NCI-H82 (cell line): ENCODE measurements at regions not wholly inside any gene's neighbourhood (a gene's known extent, or its start where the extent isn't known, plus 50 kb on each side); places are given as distances from the start of the nearest gene placed in this dataset.
"Not testable (repeated sequence)": the region's sequence is repeated elsewhere in the genome, so short reads cannot be mapped to it uniquely, and the experiment has no call there.

Experiments
- DNase-seq: peaks from one replicate; lab custom pipeline; 2025; lab: John Stamatoyannopoulos, UW

DNA sequence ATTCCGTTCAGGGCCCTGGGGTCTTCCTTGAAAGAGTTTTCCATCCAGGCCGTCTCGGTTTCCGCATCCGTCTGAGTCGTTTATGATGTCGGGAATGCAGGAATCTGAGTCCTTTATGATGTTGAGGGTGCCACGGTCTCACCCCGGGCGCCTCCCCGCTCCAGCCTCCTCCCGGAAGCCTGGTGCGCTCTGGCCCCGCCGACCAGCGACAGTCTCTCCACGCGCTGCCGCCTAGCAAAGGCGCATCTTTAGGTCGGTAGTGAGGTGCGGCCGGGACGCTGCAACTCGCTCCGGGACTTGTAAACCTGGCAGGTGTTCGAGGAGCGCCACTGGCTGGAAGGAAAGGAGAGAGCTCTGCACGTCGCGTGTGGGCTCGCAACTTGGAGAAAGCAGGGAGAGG, 132.6 kb downstream of the FAM72C start:
- DNase-seq: not testable (repeated sequence)

DNA sequence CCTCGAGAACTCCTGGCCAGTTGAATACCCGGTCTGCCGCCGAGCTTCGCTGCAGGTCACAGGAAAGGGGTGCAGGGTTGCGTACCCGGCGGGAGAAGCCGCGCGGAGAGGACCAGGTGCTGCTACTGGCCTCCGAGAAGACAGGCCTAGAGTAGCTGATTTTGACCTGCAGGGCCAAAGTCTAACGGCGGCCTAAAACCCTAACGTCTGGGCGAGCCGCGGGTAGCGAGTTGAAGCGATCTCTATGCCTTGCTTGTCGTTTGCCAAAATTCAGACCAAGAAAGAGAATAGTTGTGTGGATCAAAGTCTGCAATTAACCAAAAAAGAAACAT, 133.2 kb downstream of the FAM72C start:
- DNase-seq: not testable (repeated sequence)

DNA sequence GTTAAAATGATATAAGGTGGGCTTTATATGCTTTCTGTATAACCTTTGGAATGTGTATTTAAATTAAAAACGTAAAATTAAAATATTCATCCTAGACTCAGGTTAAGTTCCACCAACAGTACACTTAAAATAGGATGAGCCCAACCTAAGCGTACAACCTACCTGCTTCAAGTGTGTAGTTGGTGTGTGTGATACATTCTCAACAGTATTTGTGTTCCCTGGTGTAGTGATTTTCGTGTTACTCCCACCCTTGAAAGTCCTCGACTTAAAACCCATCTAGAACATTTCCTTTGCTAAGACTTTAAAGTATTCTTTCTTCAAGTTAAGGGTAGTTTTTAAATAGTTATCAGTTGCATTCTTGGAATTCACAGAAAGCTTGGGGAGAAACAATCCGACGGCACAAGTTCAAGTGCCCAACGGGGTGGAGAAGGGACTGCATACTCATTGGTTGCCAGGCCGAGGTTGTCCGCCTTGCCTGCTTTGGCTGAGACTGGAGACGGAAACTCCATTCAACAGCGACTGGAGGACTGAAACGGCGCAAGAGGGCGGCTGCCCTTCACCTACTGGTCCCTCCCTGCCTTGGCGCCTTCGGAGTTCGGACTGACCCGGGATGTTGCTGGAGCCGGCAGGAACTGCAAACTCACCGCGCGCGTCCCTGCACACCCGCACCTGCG, 133.7 kb downstream of the FAM72C start:
- not testable (repeated sequence) for DNase-seq

DNA sequence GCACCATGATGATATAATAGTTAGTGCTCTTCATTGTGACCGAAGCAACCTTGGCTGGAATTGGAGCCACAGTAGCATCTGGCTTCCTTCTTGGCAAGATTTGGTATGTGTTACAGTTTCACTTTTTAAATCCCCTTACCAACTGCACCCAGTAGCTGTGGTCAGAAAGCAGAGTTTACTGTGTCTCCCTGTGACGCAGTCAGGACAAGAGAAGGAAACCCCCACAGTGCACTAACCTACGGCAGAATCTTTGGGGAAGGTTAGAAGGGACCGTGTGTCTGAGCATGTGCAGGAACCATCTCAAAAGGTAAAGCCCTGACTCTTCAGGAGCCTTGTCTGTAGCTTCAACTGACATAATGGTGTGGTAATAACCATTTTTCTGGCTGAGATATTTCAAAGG, 138.4 kb downstream of the FAM72C start:
- not testable (repeated sequence) for DNase-seq

DNA sequence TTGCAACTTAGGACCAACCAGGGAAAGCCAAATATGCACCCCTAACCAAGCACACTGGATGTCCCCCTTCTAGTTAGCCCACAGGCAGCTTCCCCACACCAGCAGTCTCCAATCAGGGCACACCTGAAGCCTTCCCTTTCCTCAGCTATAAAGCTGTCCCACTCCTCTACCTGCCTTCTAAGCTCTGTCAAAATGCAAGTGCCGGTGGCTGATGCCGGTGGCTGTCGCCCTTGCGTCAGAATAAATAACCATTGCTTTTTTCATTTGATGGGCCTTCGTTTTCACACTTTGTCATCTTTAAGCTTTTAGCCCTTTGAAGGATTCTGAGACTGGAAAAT, 139.4 kb downstream of the FAM72C start:
- DNase-seq: not testable (repeated sequence)

DNA sequence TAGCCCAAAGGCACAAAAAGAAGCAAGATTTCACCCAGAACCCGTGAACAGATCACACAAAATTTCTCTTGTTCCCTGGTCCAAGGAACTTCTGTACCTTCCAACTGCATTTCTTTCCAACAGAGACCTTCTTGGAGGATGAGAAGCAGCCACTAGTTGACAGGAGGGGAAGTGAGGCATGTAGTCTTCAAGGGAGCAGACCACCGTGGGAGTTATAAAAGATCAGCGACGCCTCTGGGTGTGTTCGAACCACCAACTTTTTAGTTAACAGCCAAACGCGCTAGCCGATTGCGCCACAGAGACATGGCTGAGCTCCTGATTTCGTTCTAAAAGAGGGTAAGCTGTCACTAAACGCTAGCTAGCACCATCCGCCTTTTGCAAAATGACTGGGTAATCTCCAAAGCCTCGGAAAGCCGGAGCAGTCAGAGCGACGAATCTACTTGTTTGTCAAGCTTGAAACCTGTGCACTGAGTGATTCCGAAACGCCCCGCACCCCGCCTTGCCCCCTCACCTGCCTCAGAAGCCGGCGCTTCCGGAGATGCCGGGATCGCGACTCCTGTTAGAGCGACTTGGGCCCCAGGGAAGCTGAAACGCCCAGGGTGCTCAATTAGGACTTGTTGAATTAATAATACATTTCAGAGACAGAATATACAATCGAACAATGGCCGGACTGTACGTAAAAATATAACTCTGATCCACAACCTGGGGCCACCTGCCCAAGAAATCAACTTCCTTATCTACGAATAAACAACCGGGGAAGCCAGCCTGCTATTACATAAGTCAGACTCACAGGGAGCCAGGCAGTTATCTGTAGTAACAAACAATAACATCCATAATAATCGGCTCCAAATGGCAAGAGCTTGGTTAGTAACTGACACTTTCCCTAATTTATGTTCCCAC, 140.1 kb downstream of the FAM72C start:
- not testable (repeated sequence) for DNase-seq

DNA sequence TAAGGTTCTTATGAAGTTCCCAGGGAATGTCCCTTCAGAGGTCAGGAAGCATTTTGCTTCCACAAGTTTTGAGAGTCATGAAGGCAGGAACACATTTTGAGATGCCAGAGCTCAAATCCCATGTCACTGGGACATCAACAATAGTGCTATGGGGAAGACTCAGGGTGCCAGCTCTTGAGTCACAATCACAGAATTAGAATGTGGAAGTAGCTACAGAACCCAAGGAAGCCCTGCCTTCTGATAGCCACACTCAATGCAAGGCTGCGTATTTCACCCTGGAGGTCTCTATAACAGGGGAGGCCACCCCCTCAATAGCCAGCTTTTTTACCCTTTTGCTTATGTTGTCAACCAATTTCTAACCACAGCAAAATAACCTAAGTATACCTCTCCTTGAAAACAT, 145.6 kb downstream of the FAM72C start:
- DNase-seq: not testable (repeated sequence)

DNA sequence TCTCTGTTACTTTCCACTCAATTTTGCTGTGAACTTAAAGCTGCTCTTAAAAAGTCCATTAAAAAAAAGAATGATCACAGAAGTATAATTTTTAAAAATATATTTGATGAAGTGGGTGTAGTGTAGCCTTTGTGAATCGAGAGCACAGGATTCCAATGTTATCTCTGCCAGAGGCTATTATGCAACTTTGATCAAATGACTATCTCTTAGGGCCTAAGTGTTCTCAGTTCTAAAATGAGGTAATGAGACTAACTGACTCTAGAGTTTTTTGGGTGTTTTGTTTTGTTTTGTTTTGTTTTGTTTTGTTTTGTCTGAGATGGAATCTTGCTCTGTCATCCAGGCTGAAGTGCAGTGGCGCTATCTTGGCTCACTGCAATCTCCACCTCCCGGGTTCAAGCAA, 147.5 kb downstream of the FAM72C start:
- DNase-seq: not testable (repeated sequence)

DNA sequence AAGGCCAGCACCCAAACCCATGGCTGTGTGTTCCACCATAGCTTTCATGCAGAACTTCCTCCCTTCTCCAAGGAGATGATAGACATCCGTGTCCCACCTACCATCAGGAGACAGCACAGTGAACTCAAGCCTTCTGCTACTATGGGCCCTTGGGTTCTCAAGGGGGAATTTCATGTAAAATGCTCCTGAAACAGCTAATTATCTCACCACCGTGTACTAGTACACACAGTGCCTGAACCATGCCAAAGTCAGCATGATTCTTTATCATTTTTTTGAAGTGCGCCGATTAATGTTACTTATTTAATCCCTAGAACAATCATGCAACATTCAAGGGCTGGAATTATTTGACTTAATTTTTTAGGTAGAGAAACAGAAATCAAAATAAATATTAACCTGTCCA, 151.7 kb downstream of the FAM72C start:
- not testable (repeated sequence) for DNase-seq

DNA sequence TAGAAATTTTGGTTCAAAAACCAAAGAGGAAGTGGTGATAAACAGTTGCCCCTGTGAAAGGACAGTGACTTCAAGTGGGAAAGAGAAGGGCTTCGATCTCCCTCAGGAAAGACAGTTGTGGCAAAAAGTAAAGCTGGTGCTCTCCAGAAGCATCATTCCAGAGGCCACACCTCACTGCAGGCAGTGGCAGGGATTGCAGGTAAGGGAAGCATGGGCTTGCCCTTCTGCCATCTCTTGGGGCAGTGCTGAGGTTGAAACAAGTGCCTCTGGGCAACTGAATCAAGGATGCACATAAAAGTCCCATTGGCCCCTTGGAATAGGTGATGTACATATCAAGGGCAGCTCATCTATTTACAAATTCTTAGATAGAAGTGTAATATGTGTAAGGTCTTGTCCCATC, 155.4 kb downstream of the FAM72C start:
- not testable (repeated sequence) for DNase-seq

DNA sequence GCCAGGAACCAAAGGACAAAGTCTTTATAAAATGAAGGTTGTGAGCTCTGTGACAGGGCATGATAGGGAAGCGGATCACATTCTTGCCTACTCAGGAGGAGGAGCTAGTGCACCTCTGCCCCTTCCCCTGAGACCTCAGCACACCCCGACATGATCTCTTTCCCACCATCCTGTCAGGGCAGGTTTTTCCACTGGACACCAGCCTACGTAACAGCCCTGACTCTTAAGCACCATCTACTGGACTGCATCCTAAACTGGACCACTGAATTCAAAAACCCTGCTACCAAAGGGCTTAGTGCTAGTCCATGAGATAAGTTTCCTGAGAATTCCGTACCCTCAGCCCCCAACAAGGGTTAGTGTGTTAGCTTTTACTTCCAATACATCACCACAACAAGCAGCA, 166.4 kb downstream of the FAM72C start:
- not testable (repeated sequence) for DNase-seq

DNA sequence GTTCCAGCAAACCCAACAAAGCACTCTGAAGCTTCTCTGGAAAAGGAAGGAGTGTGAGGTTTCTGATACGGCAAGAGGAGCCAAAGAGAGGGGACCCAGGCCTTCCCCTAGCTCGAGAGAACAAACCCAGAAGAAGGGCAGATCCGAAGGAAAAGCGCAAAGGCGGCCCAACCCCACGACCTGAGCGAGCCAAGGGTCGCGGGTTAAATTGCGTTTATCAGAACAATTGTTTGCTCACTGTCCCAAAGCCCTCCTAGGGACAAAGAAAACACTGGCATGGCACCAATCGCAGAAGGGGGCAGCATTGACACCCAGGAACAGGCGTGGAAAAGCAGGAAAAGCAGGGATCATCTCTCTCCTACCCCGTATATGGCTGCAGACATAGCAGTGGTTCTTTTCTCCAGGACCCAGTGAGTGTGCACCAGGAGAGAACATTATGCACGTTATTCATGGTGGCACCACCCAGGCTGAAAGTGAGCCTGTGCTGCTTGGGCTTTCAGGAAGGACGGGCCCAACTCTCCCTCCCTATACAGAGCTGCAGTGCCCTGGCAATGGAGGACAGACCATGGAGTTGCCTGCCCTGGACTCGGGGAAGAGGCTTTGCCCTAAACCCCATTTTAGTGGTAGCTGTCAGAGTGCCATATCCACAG, 167.0 kb downstream of the FAM72C start:
- not testable (repeated sequence) for DNase-seq

DNA sequence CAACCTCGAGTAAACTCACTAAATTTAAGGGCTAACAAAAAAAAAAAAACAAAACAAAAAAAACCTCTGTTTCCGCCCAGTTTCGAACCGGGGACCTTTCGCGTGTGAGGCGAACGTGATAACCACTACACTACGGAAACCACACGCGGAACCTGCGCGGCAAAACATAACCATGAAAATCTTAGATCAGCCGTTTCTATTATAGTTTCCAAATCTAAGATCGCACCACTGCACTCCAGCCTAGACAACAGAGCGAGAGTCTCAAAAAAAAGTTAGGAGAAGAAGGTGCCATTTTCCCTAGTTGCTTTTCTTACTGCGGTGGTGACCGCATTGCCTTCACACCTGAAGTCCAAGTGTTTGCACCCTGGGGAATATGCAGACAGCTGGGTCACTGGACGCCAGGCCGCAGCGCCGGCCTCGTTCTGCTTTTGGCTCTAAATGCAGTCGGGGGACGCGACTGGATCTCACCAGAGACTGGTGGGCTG, 167.8 kb downstream of the FAM72C start:
- DNase-seq: not testable (repeated sequence)

DNA sequence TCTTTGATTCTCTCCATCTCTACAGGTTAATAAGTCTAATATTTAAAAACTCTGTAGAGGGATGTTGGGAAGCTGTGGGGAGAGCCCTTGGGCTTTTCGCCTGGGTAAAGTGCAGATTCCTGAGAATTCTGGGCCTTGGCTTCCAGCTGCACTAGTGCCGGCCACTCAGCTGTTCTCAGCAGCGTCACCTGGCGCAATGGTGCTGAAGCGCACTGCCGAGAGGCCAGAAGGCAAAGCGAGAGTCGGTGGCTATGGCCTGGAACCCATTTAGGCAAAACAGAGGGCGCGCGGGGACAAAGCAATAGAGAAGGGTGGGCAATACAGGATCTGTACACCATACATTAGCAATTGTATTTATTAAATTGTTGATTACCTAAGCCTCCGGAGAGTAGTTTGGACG, 168.7 kb downstream of the FAM72C start:
- DNase-seq: not testable (repeated sequence)

DNA sequence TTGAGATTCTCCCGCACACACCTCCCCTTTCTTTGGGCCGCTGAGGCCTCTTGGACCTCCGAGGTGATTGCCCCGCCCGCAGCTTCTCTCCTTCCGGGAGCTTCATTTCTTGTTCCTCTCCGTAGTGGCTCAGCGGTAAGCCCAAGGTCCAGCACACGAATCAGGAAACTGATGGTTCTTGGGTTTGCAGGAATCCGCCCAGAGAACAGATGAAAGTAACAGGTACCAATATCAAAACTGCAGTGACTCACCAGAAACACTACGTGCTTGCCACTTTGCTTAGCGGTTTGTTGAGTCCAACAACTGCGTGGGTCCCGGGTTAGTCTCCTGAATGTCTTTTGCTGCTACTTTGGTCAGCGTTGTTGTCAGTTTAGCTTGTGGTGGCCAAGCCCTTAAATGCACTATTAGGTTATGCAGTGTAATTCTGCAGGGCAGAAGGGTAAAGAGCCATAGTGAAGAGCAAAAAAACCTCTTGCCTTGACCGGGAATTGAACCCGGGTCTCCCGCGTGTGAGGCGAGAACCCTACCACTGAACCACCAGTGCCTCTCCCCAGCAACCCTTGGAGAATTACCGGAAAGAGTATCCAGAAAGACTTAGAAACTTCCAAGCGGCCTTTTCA, 172.1 kb downstream of the FAM72C start:
- not testable (repeated sequence) for DNase-seq

DNA sequence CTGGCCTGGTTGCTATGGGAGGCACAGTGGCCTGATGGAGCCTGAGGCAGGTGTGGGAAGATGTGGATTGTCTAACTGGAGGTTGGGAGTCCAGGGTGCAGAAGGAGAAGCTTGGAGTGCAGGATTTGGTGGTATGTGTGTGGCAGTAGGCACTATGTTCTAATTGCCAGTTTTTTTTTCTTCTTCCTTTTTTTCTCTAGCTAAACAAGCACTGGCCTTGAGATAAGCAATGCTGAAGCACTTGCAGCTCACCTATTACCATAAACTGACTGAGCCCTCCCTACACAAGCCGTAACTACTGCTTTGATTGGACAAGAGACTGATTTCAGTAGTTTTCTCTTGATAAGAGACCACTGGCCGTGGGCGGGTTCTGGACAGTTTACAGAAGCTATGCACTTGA, 175.4 kb downstream of the FAM72C start:
- not testable (repeated sequence) for DNase-seq

DNA sequence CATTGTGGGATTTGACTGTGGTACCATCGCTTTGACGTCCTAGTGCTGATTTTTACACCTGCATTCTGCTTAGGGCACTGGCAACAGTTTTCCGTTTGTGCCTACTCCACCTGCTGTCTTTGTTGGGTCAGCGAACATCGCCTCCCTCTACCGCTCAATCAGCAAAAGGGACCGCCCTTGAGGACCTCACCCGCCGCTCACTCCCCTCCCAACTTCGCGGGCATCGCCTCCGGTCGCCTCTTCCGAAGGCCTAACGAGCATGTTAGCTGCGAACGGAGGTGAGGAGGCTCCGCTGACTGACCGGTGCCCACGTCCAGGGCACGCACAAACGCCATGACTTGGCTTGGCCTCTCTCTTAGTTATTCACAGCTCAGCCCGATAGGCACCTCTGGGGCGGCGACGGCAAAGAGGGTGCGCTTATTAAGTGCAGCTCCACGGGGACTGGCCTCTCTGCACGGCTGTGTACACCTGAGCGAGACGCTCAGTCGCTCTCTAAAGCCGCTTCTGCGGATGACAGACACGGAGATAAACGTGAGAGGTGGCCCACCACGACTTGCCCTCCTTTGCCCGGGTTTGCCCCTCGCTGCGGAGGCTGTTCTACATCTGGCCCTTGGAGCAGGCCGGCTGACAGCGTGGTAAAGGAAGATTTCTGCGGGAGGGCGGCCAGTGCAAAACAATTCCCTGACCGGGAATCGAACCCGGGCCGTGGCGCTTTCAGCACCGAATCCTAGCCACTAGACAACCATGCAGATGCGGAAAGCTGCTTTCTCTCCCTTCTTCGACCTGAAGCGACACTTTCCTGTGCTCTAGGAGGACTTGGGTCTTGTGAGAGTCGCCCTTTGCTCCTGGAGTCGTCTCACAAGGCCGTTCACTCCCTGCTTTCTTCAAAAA, 179.5 kb downstream of the FAM72C start:
- not testable (repeated sequence) for DNase-seq

DNA sequence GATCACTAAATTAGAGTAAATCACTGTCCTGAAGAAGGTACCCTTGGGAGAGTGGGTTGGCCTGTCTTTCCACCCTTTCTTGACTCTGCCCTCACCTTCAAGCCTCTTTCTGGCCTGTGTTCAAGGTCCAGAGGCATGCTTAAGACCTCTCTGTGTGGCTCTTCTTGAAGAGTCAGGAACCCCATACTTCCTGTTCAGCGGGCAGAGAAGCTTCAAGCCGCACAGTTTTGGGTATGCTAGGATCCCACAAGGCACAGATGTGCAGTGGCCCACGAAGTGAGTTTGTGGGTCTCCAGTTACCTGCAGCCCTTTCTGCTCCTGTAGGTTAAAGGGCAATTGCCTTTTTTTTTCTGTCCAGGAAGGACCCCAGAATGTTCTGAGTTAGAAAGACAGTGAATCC, 185.4 kb downstream of the FAM72C start:
- not testable (repeated sequence) for DNase-seq

DNA sequence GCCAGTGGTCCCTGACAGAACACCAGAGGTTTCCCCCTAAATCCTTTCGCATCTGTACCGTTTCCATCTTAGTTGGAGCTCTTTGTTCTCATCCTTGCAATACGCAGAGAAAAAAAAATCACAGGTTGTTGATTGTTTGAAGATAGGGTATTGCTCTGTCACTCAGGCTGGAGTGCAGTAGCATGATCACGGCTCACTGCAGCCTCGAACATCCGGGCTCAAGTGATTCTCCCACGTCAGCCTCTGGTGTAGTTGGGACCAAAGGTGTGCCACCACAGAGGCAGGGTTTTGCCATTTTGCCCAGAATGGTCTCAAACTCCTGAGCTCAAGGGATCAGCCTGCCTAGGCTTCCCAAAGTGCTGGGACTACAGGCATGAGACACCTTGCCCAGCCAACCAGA, 185.9 kb downstream of the FAM72C start:
- not testable (repeated sequence) for DNase-seq

DNA sequence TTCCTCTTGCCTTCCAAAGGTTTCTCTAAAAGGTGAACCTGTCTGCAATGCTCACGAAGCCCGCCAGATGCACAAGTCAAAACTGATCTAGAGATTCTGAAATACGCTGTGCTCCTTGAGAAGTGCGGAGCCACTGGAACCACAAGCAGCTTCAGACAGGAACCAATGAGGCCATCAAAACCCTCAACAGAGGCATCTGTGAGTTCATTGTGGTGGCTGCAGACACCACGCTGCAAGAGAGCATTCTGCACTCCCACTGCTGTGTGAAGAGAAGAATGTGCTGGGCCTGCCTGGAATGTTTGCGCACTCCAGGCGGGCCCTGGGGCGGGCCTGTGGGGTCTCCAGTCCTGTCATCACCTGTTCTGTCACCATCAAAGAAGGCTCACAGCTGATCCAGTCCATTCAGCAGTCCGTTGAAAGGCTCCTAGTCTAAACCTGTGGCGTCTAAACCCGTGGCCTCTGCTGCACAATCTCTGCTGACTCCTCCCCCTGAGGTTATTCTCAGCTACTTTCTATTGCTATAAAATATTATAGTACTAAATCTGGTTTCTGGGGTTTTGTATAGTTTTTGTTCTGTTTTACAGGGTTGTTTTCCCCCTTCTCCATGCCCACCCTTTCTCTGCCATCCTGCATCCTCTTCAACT, 187.4 kb downstream of the FAM72C start:
- not testable (repeated sequence) for DNase-seq

DNA sequence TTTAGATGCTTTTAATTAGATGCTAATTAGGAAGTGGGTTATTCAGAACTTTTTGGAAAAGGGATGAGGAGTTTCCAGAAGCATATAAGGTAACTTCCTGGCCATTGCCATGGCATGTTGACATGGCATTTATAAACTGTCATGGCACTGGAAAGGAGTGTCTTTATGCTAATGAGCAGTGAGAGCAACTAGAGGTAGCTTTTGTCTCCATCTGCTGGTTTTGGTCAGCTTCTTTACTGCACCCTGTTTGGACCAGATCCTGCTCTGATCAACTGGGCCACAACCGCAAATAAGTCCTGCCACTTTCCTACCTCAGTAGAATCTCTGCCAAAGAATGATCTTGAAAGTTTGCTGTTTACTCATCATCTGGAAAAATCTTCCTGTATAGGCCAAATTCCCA, 193.6 kb downstream of the FAM72C start:
- not testable (repeated sequence) for DNase-seq
